ENCODE measurements at regions not wholly inside any gene's neighbourhood (a gene's known extent, or its start where the extent isn't known, plus 50 kb on each side); places are given as distances from the start of the nearest gene placed in this dataset.

DNA sequence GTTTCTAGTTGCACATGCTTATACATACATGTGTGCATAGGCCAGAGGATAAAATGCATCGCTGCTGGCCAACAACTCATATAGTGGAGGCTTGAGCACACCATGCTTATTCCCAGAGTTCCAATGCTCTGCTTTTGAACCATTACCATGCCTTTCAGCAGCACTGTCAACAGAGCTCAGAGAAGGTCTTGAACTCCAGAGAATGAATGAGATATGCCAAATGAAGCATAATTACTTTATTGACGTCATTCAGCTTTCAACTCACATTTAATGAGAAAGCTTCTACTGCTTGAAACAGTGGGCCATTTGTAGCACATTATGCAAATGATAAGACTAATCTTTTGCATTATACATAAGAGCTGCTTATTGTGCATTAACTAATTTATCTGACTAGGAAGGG, 765.3 kb upstream of the GRAMD2B start:
- H3K4me3 ChIP-seq = no peak overlapping the region
- H3K36me3 ChIP-seq = no peaks in the 10 kb centered on the region
- intact Hi-C loops (cut with DNase I; ENCODE audit: low total_unique reads) = no loop called here
- H3K27me3 ChIP-seq = no peaks in the 10 kb centered on the region
- no peaks in the 10 kb centered on the region for H3K4me1 ChIP-seq
- TF ChIP-seq, protein P1, sequence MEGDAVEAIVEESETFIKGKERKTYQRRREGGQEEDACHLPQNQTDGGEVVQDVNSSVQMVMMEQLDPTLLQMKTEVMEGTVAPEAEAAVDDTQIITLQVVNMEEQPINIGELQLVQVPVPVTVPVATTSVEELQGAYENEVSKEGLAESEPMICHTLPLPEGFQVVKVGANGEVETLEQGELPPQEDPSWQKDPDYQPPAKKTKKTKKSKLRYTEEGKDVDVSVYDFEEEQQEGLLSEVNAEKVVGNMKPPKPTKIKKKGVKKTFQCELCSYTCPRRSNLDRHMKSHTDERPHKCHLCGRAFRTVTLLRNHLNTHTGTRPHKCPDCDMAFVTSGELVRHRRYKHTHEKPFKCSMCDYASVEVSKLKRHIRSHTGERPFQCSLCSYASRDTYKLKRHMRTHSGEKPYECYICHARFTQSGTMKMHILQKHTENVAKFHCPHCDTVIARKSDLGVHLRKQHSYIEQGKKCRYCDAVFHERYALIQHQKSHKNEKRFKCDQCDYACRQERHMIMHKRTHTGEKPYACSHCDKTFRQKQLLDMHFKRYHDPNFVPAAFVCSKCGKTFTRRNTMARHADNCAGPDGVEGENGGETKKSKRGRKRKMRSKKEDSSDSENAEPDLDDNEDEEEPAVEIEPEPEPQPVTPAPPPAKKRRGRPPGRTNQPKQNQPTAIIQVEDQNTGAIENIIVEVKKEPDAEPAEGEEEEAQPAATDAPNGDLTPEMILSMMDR (IDR thresholded peaks at IDR 0.05) = no peak
- TF ChIP-seq POLR2A (IDR thresholded peaks at IDR 0.05) = no peak
- H3K9me3 ChIP-seq = no peaks in the 10 kb centered on the region
- no peak overlapping the region for H3K27ac ChIP-seq
- no peak for DNase-seq

DNA sequence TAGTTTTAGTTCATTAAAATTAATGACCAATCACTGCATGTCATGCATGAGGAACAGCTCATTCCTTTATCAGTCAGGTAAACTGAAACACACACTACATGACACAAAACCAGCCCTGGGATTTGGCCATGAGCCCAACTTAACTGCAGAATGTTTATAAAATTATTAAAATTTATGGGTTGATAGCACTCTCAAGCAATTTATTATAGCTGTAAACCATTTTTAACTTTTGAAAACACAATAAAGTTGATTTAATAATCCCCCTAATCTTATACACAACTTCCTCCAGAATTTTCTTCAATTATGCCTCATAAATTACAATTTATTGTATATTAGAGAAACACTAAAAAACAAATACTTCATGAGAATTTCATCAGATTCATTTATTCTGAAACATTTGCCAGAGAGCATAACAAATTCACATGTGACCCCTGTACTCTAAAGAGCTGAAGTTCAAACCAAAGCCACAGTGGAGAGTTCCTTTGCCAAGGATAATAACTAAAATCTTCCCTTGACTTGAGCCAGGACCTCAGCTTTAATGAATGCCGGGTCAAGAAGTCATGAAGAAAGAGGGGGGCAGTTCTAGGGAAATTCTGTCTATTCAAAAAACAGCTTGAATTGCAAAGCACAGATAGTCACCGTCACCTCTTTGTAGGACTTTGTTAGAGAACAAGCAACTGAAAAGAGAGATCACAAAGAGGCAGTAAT, 763.7 kb upstream of the GRAMD2B start:
- TF ChIP-seq, protein P1 (IDR thresholded peaks at IDR 0.05) = no peak
- no peak for TF ChIP-seq POLR2A (IDR thresholded peaks at IDR 0.05)
- H3K36me3 ChIP-seq = no peaks in the 10 kb centered on the region
- peak; percentile 46 to 81 for DNase-seq
- no peak overlapping the region for H3K4me3 ChIP-seq
- H3K27ac ChIP-seq = peak overlapping the region; percentile 44 to 50
- no peaks in the 10 kb centered on the region for H3K27me3 ChIP-seq
- H3K4me1 ChIP-seq = no peaks in the 10 kb centered on the region
- intact Hi-C loops (cut with DNase I; ENCODE audit: low total_unique reads) = no loop called here
- H3K9me3 ChIP-seq = no peaks in the 10 kb centered on the region

DNA sequence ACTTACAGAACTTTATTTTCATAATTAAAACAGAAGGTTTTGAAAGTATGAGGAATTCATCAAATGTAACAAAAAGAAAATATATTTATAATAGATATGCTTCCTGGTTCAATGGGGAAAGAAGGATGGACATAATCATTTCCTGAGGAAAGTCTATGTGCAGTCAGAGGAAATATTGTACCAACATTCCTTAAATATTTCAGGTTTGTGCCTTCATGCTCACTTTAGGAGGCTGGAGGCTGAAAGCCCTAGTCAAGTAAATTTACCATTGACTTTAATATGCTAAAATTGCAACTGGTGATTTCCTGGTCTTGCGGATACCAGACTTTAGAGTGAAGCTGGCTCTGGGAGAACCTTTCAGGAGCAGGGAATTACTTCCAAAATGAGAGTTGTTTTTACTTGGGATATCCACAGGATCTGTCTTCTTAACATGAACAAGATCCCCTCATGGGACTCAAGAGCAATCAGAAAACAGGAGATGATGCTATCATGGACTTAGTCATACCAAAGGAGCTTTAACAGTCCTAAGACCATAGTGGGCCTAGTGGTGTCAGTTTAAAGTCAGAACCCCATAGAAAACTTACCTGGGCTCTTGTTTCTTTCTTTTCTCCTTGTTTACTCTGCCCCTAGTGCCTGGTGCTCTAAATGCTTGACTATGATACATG, 762.8 kb upstream of the GRAMD2B start:
- intact Hi-C loops (cut with DNase I; ENCODE audit: low total_unique reads) = no loop called here
- no peak for DNase-seq
- TF ChIP-seq, protein P1 (IDR thresholded peaks at IDR 0.05) = no peak
- no peak for TF ChIP-seq POLR2A (IDR thresholded peaks at IDR 0.05)
- no peaks in the 10 kb centered on the region for H3K9me3 ChIP-seq
- H3K36me3 ChIP-seq = no peaks in the 10 kb centered on the region
- no peaks in the 10 kb centered on the region for H3K4me1 ChIP-seq
- no peak overlapping the region for H3K4me3 ChIP-seq
- no peaks in the 10 kb centered on the region for H3K27me3 ChIP-seq
- H3K27ac ChIP-seq = peak overlapping the region; percentile 44 to 50

DNA sequence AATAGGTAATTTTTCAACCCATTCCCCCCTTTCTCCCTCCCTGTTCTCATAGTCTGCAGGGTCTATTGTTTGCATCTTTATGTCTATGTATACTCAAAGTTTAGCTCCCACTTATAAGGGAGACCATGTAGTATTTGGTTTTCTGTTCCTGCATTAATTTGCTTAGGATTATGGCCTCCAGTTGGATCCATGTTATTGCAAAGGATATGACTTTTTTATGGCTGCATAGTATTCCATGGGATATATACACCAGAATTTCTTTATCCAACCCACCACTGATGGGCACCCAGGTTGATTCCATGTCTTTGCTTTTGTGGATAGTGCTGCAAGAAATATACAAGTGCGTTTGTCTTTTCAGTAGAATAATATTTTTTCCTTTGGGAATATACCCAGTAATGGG, 761.6 kb upstream of the GRAMD2B start:
- no peaks in the 10 kb centered on the region for H3K36me3 ChIP-seq
- no peaks in the 10 kb centered on the region for H3K27me3 ChIP-seq
- no peak overlapping the region for H3K4me3 ChIP-seq
- TF ChIP-seq POLR2A (IDR thresholded peaks at IDR 0.05) = no peak
- TF ChIP-seq, protein P1 (IDR thresholded peaks at IDR 0.05) = no peak
- no peaks in the 10 kb centered on the region for H3K4me1 ChIP-seq
- H3K9me3 ChIP-seq = no peaks in the 10 kb centered on the region
- intact Hi-C loops (cut with DNase I; ENCODE audit: low total_unique reads) = no loop called here
- H3K27ac ChIP-seq = no peak overlapping the region
- DNase-seq = no peak

DNA sequence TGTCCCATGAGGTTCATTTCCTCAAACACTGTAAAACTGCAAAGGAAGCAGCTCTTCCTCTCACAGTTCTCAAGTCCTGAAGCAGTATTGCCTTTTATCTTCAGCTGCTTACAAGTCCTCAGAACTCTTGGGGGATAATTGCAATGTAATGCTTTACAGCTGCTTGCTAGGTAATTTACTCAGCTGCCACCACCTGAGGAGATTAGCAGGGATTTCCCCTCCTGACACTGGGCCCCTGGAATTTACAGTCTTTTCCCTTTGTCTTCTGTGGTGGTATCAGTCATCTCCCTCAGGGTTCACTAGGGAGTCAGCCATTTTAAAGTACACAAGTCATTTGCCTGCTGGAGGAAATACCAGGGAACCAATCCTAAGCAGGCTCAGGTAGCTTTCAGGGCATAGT, 754.3 kb upstream of the GRAMD2B start:
- no peak for TF ChIP-seq POLR2A (IDR thresholded peaks at IDR 0.05)
- TF ChIP-seq, protein P1 (IDR thresholded peaks at IDR 0.05) = no peak
- no peaks in the 10 kb centered on the region for H3K27me3 ChIP-seq
- no peaks in the 10 kb centered on the region for H3K36me3 ChIP-seq
- intact Hi-C loops (cut with DNase I; ENCODE audit: low total_unique reads) = no loop called here
- no peaks in the 10 kb centered on the region for H3K9me3 ChIP-seq
- H3K4me1 ChIP-seq = no peaks in the 10 kb centered on the region
- H3K27ac ChIP-seq = no peak overlapping the region
- no peak for DNase-seq
- no peak overlapping the region for H3K4me3 ChIP-seq
